PC-3 (cell line): ENCODE measurements at regions not wholly inside any gene's neighbourhood (a gene's known extent, or its start where the extent isn't known, plus 50 kb on each side); places are given as distances from the start of the nearest gene placed in this dataset.
"Not testable (repeated sequence)": the region's sequence is repeated elsewhere in the genome, so short reads cannot be mapped to it uniquely, and the experiment has no call there.

ENCODE experiments used
- CTCF ChIP-seq: fragments of 300-600 bp; sonication (generic); conservative IDR thresholded peaks from 2 replicates; pipeline ENCODE4 v1.5.1; 2017; ENCODE audit warnings: antibody characterized with exemption, low read depth, mild to moderate bottlenecking, low read length
- EZH2 ChIP-seq: fragments of 300-600 bp; sonication (generic); IDR thresholded peaks from one replicate; pipeline ENCODE4 v1.6.1; 2017; ENCODE audit warnings: antibody characterized with exemption, mild to moderate bottlenecking, low read length; ENCODE audit not compliant: unreplicated experiment
- EZH2phosphoT487 ChIP-seq: fragments of 300-600 bp; sonication (generic); IDR thresholded peaks from 2 replicates; pipeline ENCODE4 v1.6.1; 2018; ENCODE audit warnings: mild to moderate bottlenecking, antibody characterized with exemption, low read length, borderline replicate concordance

- TF ChIP-seq CTCF, EZH2, EZH2phosphoT487: not testable (repeated sequence)
Measured at GRCh38 chr16:52104993-52105392, 441.9 kb downstream of the TOX3 start.
